GM21723 (cell line): ENCODE measurements at regions not wholly inside any gene's neighbourhood (a gene's known extent, or its start where the extent isn't known, plus 50 kb on each side); places are given as distances from the start of the nearest gene placed in this dataset.

Experiments
- ATAC-seq: cut with Tn5 transposase; IDR thresholded peaks from one replicate; pipeline ENCODE4 v1.9.1; 2021; ENCODE audit warnings: mild to moderate bottlenecking, moderate library complexity; ENCODE audit not compliant: unreplicated experiment

GRCh38 chr4:57924951-57925350, 814.8 kb upstream of the IGFBP7 start:
- no peak for ATAC-seq

DNA sequence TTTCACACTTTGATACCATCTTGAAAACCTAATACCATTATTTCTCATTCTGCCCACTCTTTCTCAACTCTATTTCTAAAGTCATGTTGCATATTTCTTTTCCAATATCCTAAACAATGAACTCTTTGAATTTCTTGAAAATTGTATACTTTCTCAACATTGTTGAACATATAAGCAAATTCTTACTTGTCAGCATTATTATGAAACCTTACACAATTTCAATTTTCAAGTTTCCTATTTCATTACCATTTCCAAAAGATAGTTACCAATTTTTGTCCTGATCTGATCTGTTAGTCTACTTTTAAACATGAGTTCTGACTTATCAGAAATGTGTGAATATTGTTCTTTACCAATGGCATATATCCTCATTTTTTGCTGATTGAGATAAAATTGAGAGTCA, 806.3 kb upstream of the IGFBP7 start:
- no peak for ATAC-seq

DNA sequence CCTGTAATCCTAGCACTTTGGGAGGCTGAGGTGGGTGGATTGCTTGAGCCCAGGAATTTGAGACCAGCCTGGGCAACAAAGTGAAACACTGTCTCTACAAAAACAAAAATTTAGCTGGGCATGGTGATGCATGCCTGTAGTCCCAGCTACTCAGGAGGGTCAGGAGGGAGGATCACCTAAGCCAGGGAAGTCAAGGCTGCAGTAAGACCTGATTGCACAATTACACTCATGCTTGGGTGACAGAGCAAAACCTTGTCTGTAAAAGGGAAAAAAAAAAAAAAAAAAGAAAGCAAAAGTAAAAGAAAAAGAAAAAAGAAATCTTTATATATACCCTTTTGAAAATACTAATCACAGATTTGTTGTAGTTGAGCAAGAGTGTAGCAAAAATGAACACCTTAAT, 801.0 kb upstream of the IGFBP7 start:
- no peak for ATAC-seq

- no peak for ATAC-seq
Observed at GRCh38 chr4:57910151-57910550, 800.0 kb upstream of the IGFBP7 start.

DNA sequence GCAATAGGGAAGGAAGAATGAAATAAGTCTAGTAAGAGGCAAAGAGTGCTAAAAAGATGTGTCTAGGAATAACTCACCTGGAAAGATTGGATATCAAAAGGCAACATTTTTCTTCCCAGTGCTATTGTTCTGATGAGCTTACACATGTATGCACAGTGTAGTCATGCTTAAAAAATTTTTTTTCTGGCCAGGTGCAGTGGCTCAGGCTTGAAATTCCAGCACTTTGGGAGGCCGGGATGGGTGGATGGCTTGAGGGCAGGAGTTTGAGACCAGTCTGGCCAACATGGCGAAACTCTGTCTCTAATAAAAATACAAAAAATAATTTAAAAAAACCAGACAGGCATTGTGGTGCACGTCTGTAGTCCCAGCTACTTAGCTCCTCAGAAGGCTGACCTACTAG, 795.8 kb upstream of the IGFBP7 start:
- ATAC-seq = no peak

- no peak for ATAC-seq
Observed at GRCh38 chr4:57877047-57877458, 766.9 kb upstream of the IGFBP7 start.

- ATAC-seq = no peak
Observed at GRCh38 chr4:57875829-57876392, 765.7 kb upstream of the IGFBP7 start.

GRCh38 chr4:57866468-57867171, 756.4 kb upstream of the IGFBP7 start:
- no peak for ATAC-seq

DNA sequence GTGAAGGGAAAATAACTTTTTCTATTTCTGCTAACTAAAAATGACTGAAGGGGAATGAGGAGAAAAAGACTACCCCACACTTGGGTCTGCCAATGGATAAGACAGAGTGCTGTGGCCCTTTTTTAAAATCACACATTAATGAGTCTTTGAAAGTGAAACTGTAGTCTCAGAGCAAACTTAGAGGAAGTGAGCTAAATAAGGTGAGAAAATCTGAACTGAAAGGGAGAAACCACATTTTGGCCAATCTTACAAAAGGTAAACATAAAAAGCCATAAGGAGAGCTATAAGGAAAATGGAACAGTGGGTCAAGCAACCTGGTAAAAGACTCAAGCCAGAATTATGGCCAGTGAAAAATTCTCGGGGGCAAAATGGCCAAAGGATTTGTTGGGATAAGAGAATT, 755.1 kb upstream of the IGFBP7 start:
- peak; percentile 83 for ATAC-seq

GRCh38 chr4:57854748-57855147, 744.6 kb upstream of the IGFBP7 start:
- peak; percentile 47 for ATAC-seq

GRCh38 chr4:57850141-57850540, 740.0 kb upstream of the IGFBP7 start:
- ATAC-seq = no peak

- no peak for ATAC-seq
Observed at GRCh38 chr4:57832083-57832482, 721.9 kb upstream of the IGFBP7 start.

- no peak for ATAC-seq
Observed at GRCh38 chr4:57789666-57790065, 679.5 kb upstream of the IGFBP7 start.

DNA sequence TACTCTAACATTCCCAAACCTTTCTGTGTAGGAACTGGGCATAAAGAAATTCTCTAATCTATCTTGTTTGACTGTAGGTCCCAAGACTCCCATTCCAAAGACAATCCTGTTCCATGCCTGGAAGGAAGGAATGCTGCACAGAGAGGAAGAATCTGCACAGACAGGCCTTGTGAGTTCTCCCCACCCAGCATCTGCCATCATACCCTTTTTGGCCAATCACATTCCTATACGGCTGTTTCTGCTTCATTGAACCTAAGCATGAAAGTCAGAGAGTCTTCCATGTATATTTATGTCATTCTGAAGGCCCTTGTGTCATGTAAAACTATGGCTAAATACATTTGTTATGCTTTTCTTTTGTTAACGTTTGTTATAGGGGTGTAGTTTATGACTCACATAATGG, 667.7 kb upstream of the IGFBP7 start:
- ATAC-seq = no peak

DNA sequence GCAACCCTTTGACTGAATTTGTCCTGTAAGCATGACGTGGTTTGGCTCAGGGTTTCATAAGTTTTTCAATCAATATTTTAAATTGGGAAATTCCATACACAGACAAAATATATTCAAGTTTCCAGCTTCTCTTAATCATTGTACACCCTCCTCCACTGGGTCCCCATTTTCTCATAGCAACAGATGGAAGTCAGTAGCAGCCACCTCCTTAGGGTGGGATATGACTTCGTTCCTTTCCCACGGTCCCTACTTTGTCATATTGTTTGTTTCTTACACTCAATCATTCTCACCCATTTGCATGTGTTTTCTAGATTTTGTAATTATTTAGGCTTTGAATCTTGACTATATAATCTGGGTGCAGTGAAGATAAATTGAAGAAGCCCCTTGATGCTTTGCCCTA, 664.5 kb upstream of the IGFBP7 start:
- no peak for ATAC-seq

GRCh38 chr4:57774171-57774570, 664.0 kb upstream of the IGFBP7 start:
- ATAC-seq = no peak

DNA sequence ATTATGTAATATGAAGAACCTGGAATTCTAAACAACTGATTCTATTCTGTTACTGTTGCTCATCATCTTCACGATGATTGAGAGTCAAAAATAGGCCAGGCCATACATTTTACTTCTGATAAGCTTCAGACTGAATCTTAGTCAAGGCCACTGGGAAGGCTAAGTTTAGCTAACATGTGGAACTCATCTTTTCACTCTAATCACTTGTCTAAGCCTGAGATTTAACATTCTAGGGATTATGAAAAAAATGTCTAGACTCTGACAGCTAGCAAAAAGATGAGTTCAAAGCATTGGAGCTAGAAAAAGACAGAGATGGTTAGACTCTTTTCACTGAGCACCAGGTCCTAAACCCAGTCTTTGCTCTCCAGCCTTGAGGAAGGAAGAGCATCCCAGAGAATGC, 656.2 kb upstream of the IGFBP7 start:
- ATAC-seq = no peak

- no peak for ATAC-seq
Observed at GRCh38 chr4:57764856-57765255, 654.7 kb upstream of the IGFBP7 start.

- ATAC-seq = no peak
Observed at GRCh38 chr4:57763070-57763469, 652.9 kb upstream of the IGFBP7 start.

DNA sequence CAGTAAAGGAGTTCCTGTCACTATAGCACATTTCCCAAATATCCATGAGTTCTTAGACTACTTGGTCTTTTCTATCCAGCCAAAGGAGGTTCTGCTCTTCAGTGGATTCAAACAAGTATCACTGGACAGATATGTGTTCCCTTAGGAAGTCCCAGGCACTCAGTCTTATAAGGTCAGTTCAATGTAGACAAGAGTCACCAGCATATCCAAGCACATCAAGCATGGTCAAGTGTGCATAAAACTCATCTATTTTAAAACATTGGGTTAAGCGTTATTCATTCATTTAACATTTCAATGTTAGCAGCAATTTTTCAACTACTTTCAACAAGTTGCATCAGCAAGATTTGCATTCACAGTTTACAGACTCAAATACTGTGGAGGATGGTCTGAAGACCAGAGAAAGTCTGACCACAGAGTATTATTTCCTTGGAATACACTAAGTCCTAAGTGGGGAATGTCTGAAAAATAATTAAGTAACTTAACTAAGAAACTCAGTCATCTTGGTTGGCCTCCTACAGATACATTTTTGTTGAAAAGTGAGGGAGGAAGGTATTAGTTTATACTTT, 630.5 kb upstream of the IGFBP7 start:
- ATAC-seq = no peak

DNA sequence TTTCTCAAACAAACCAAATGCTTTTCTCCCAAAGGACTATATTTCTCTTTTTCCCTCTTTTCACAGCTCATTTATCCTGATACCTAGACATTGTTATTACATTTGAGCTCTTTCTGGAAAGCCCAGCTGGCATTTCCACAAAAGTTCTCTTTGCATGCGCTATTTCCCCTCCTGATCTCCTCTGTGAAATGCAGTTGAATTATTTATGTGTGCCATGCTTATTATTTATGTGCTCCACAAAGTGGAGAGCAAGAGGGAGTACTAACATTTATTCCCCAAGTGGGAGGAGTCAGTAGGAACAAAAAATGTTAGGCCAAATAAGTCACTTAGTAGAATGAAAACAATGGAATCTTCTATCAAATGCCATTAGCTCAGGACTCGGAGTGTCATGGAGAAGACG, 626.6 kb upstream of the IGFBP7 start:
- ATAC-seq = no peak

GRCh38 chr4:57734104-57734670, 624.0 kb upstream of the IGFBP7 start:
- ATAC-seq = no peak
